Tibial nerve (tissue), 4 donors: ENCODE measurements at regions not wholly inside any gene's neighbourhood (a gene's known extent, or its start where the extent isn't known, plus 50 kb on each side); places are given as distances from the start of the nearest gene placed in this dataset.

Source experiments
- DNase-seq, 2 donors: peaks; one replicate each; pipeline ENCODE4 v3.0.0-alpha.2; 2019; ENCODE audit warnings: low spot score in 2 of 2
- H3K27ac ChIP-seq, 4 donors: fragments of 200-600 bp; sonication (generic) in 3 of 4; one replicate each; pipeline ENCODE4 v1.5.1; 2017 to 2019; ENCODE audit warnings: mild to moderate bottlenecking in 1 of 4
- H3K27me3 ChIP-seq, 2 donors: fragments of 200-600 bp; sonication (generic) in 1 of 2; one replicate each; pipeline versions ENCODE4 v1.5.1 to v1.6.0; 2017 to 2019
- H3K36me3 ChIP-seq, 3 donors: fragments of 200-600 bp; sonication (generic); one replicate each; pipeline ENCODE4 v1.5.1; 2018 to 2019
- H3K4me1 ChIP-seq, 4 donors: fragments of 200-600 bp; sonication (generic) in 3 of 4; one replicate each; pipeline ENCODE4 v1.5.1; 2017 to 2019
- H3K4me3 ChIP-seq, 4 donors: fragments of 200-600 bp; sonication (generic) in 3 of 4; one replicate each; pipeline ENCODE4 v1.5.1; 2017 to 2019; ENCODE audit warnings: mild to moderate bottlenecking in 1 of 4, moderate library complexity in 1 of 4
- H3K9me3 ChIP-seq, 4 donors: fragments of 200-600 bp; sonication (generic) in 3 of 4; one replicate each; pipeline ENCODE4 v1.5.1; 2017 to 2019
- EP300 ChIP-seq, 2 donors: sonication (generic); formaldehyde crosslinking; IDR thresholded peaks; one replicate each; pipeline ENCODE4 v1.6.1; 2017; ENCODE audit warnings: antibody characterized with exemption in 2 of 2, mild to moderate bottlenecking in 1 of 2
- POLR2A ChIP-seq, 2 donors: fragments of 450-650 bp; IDR thresholded peaks; one replicate each; pipeline ENCODE4 v1.6.1; 2017; ENCODE audit warnings: antibody characterized with exemption in 2 of 2, mild to moderate bottlenecking in 2 of 2, moderate library complexity in 2 of 2
- WGBS, 2 donors: methylation state at CpG; one replicate each; pipeline ENCODE4 v1.1.5; 2018; 5-methylcytosine and 5-hydroxymethylcytosine counted together
- TF ChIP-seq, protein P1 (sequence below), 5 experiments: fragments of 200-600 bp in 3 of 5; fragments of 450-650 bp in 2 of 5; sonication (generic) in 3 of 5; IDR thresholded peaks; one replicate each; pipeline ENCODE4 v1.5.1; 2016 to 2019; ENCODE audit warnings: antibody characterized with exemption in 5 of 5, mild to moderate bottlenecking in 3 of 5, moderate library complexity in 2 of 5

DNA sequence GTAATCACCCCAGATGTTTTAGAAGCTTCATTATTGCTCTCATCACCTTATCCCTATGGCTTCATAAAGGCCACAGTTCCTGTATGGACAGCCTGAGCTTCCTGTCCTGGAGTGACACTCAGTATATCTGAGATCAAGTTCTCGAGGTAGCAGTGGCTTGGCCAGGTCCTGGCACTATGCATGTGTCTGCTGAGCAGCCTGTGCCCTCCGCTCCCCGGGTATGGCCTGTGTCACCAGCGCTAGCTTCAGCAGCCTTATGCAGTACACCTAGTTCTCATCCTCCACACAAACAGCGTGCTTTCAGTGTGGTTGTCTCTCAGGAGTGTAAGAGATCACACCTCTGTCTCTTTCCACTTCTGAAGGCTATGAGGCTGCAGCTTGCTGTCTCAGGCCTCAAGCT, 514.7 kb downstream of the DIRAS2 start:
- Histone ChIP-seq H3K4me3 (no peak overlapping the region), H3K27ac (no peak overlapping the region), H3K9me3 (peaks cover 0 to 9% (median 0%) of the 10 kb centered on the region in 4 donors), H3K27me3 (no peaks in the 10 kb centered on the region), H3K36me3 (no peaks in the 10 kb centered on the region), H3K4me1 (no peaks in the 10 kb centered on the region)
- no peak for TF ChIP-seq POLR2A (IDR thresholded peaks at IDR 0.05)
- TF ChIP-seq EP300 (IDR thresholded peaks at IDR 0.05), result no peak
- TF ChIP-seq, protein P1, sequence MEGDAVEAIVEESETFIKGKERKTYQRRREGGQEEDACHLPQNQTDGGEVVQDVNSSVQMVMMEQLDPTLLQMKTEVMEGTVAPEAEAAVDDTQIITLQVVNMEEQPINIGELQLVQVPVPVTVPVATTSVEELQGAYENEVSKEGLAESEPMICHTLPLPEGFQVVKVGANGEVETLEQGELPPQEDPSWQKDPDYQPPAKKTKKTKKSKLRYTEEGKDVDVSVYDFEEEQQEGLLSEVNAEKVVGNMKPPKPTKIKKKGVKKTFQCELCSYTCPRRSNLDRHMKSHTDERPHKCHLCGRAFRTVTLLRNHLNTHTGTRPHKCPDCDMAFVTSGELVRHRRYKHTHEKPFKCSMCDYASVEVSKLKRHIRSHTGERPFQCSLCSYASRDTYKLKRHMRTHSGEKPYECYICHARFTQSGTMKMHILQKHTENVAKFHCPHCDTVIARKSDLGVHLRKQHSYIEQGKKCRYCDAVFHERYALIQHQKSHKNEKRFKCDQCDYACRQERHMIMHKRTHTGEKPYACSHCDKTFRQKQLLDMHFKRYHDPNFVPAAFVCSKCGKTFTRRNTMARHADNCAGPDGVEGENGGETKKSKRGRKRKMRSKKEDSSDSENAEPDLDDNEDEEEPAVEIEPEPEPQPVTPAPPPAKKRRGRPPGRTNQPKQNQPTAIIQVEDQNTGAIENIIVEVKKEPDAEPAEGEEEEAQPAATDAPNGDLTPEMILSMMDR (IDR thresholded peaks at IDR 0.05), result no peak
- WGBS, 2 donors, result 87 to 98% methylated on average over 5 of the region's 5 CpGs
- DNase-seq, result no peak

DNA sequence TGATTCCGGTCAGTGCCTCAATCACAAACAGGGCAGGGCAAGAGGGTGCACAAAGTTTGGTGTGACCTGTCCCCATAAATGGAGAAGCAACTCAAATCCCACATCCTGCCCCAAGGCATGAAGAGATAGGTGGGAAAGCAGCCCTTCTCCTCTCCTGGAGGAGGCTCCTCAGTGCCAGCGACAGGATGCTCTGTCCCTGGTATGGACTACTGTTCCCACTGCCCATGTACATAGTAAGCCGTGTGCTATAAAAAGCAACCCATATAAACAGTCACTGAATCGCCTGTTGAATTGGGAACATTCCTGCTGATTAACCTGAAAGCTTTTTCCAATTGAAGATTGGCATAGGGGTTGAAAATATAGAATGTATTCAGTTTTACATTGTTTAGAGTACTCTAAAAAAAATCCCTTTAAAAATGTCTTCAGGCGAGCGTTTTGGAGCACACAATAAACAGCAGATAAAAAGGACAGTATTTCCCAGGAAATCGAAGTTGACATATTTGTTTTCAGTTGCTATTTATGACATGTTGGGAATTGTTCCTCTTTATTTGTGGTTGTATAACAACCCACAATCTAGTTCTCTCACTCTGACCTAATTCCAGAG, 513.9 kb downstream of the DIRAS2 start:
- H3K4me3 ChIP-seq, result no peak overlapping the region
- TF ChIP-seq POLR2A (IDR thresholded peaks at IDR 0.05) (no peak), EP300 (IDR thresholded peaks at IDR 0.05) (no peak)
- TF ChIP-seq, protein P1 (IDR thresholded peaks at IDR 0.05), result no peak
- WGBS, 2 donors, result 78 to 80% methylated on average over 7 of the region's 7 CpGs
- H3K36me3 ChIP-seq, result no peaks in the 10 kb centered on the region
- no peak for DNase-seq
- no peaks in the 10 kb centered on the region for H3K4me1 ChIP-seq
- peaks cover 0 to 1% (median 0%) of the 10 kb centered on the region in 4 donors for H3K9me3 ChIP-seq
- no peaks in the 10 kb centered on the region for H3K27me3 ChIP-seq
- no peak overlapping the region for H3K27ac ChIP-seq

DNA sequence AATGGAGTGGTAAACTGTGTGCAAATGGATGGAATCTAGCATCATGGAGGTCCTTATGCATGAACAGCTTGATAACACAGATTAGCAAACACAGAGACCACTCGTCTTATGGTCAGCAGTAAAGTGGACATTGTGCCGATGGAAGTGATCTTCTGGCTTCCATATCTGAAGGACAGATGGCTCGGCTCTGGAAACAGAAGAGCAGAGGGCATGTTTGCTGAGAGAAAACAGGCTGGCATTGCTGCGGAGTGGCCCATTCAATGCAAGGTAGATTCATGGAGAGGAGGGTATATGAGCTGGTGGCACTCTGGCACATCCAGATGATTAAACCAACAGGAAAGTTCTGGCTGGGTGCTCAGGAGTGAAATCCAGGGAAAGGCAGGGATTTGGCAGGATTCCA, 513.2 kb downstream of the DIRAS2 start:
- Histone ChIP-seq H3K27me3 (no peaks in the 10 kb centered on the region), H3K9me3 (no peaks in the 10 kb centered on the region), H3K4me1 (no peaks in the 10 kb centered on the region), H3K4me3 (no peak overlapping the region), H3K36me3 (no peaks in the 10 kb centered on the region), H3K27ac (no peak overlapping the region)
- DNase-seq, result no peak
- 91 to 94% methylated on average over 4 of the region's 4 CpGs for WGBS, 2 donors
- no peak for TF ChIP-seq POLR2A (IDR thresholded peaks at IDR 0.05)
- TF ChIP-seq, protein P1 (IDR thresholded peaks at IDR 0.05), result no peak
- TF ChIP-seq EP300 (IDR thresholded peaks at IDR 0.05), result no peak

- 88% methylated on average over 7 of the region's 7 CpGs for WGBS, 2 donors
- H3K27me3 ChIP-seq, result no peaks in the 10 kb centered on the region
- no peaks in the 10 kb centered on the region for H3K36me3 ChIP-seq
- no peak for TF ChIP-seq EP300 (IDR thresholded peaks at IDR 0.05)
- TF ChIP-seq, protein P1 (IDR thresholded peaks at IDR 0.05), result no peak
- TF ChIP-seq POLR2A (IDR thresholded peaks at IDR 0.05), result no peak
- no peak for DNase-seq
- H3K4me3 ChIP-seq, result no peak overlapping the region
- no peaks in the 10 kb centered on the region for H3K4me1 ChIP-seq
- H3K27ac ChIP-seq, result no peak overlapping the region
- no peaks in the 10 kb centered on the region for H3K9me3 ChIP-seq
Observed at GRCh38 chr9:90131568-90131967, 511.1 kb downstream of the DIRAS2 start.

DNA sequence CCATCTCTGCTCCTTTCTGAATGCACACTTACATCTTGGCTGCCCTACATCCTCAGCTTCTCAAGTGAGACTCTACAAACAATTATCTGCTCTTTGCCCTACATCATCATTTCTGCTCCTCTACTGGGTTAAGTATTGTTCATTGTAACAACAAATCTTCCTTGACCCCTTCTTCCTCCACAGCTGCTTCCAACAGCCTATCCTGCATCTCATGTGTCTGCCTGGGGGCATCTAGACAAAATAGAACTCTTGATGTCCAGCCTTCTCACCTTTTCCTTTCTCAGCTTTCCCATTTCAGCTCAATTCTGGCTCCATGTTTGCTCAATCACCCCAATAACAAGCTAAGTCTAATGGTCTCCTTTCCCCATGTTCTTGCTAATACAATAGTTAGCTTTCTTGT, 509.8 kb downstream of the DIRAS2 start:
- H3K36me3 ChIP-seq, result no peaks in the 10 kb centered on the region
- H3K9me3 ChIP-seq, result no peaks in the 10 kb centered on the region
- no peaks in the 10 kb centered on the region for H3K27me3 ChIP-seq
- TF ChIP-seq EP300 (IDR thresholded peaks at IDR 0.05), result no peak
- TF ChIP-seq, protein P1 (IDR thresholded peaks at IDR 0.05), result no peak
- TF ChIP-seq POLR2A (IDR thresholded peaks at IDR 0.05), result no peak
- DNase-seq, result no peak
- H3K27ac ChIP-seq, result no peak overlapping the region
- no peak overlapping the region for H3K4me3 ChIP-seq
- no peaks in the 10 kb centered on the region for H3K4me1 ChIP-seq
